Ureter (tissue), 1 donor: ENCODE measurements at regions not wholly inside any gene's neighbourhood (a gene's known extent, or its start where the extent isn't known, plus 50 kb on each side); places are given as distances from the start of the nearest gene placed in this dataset.
"Not testable (repeated sequence)": the region's sequence is repeated elsewhere in the genome, so short reads cannot be mapped to it uniquely, and the experiment has no call there.

Source experiments
- DNase-seq: peaks from one replicate; pipeline ENCODE4 v3.0.0-alpha.2; 2020; ENCODE audit warnings: low spot score
- donor health status: DM: yes; HTN: yes; CAD: no.

DNA sequence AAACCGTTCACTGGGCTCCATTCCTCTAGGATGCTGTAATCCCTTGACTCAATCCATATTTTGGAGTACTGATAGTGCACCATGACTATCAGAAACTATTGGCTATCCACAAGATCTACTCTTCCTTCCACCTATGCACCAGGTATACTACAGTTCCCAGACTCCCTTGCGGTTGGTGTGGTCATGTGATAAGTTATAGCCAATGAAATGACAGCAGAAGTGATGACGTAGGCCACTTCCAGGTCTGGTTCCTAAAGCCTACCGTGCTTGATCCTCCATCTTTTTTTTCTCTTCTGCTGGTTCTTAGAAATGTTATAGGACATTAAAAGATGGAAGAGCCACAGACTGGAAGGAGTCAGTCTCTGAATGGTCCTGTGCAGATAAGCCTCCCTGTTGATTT is 278.8 kb upstream of the C16orf82 start:
- DNase-seq, result no peak

DNA sequence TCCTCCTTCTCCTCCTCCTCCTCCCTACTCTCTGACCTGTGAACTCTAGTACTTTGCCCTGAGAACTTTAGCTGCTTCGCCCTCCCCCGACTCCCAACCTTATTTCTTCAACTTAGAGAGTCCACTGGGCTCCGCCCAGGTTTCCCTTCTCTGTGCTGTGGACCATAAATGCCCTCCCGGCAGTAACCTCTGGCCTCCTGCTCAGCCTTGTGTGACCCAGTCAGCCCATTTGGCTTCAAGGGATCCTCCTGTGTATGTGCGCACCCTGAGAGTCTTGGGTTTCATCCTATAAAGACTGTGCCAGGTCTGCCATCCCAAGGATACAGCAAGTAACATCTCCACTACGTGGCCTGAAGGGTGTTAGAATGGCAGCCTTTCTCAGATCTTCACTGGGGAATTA is 275.6 kb upstream of the C16orf82 start:
- DNase-seq, result no peak

DNA sequence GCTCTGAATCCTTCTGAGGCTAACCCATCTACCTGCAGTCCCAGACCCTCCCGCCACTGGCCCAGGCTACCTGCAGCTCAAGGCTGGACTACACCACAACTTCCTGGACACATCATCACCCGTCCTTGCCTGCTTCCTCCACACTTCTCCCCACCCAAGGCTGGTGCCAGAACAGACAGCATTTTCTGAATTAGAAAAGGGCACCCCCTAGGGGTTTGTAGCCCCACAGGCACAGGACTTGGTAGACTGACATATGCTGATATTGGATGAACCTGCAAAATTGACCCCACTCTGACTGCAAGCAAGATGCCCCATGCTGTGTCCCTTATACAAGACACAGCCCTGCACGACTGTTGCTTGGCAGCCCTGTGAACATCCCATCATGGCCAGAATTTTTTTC is 271.5 kb upstream of the C16orf82 start:
- no peak for DNase-seq

- no peak for DNase-seq
Measured at GRCh38 chr16:26801628-26802027, 265.1 kb upstream of the C16orf82 start.

GRCh38 chr16:26802440-26802839 is 264.3 kb upstream of the C16orf82 start:
- no peak for DNase-seq

GRCh38 chr16:26802965-26803364 is 263.8 kb upstream of the C16orf82 start:
- DNase-seq, result no peak

DNA sequence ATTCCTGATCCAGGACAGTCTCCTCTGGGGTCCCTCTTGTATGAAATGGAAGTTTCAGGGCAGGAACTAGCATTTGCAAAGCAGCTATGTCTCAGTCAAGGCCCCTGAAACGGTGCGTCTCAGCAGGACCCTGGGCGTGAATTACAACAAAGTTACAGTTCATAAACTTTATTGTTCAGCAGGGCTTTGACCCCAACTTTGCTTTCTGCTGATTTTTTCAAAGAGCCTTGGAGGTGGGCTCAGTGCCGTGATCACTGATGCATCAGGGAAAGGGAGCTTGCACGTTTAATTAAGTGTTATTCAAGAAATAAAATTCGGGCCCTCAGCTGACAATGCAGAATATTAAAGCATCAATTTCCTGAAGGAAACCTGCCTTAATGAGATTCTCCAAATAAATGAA is 260.1 kb upstream of the C16orf82 start:
- DNase-seq, result no peak

DNA sequence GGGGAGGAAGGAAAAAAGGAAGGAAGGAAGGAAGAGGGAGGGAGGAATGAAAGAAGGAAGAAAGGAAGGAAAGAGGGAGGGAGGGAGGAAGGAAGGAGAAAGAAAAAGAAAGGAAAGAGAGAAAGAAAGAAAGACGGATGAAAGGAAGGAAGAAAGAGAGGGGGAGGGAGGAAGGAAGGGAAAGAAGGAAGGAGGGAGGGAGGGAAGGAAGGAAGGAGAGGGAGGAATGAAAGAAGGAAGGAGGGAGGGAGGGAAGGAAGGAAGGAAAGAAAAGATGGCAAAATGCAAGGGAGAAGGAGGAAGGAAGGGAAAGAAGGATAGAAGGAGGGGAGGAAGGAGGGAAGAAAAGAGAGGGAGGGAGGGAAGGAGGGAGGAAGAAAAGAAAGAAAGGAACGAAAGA is 257.3 kb upstream of the C16orf82 start:
- DNase-seq, result no peak

DNA sequence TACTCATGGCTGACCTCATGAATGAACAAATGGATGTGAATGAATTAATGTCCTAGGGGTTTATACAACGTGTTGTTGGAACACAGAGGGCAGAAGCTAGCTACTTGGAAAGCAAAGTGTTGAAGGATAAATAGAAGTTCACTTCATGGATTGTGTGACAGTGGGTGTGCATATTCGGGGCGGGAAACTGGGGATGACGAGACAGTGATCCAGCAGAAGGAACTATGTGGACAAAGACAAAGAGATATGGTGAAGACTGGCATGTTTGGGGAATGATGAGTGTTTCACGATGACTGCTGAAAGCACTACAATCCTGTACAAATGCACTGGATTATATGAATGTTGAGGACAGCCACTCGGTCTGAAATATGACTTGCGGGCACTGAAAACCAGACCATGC is 250.5 kb upstream of the C16orf82 start:
- no peak for DNase-seq

- no peak for DNase-seq
Measured at GRCh38 chr16:26816885-26817571, 249.7 kb upstream of the C16orf82 start.

DNA sequence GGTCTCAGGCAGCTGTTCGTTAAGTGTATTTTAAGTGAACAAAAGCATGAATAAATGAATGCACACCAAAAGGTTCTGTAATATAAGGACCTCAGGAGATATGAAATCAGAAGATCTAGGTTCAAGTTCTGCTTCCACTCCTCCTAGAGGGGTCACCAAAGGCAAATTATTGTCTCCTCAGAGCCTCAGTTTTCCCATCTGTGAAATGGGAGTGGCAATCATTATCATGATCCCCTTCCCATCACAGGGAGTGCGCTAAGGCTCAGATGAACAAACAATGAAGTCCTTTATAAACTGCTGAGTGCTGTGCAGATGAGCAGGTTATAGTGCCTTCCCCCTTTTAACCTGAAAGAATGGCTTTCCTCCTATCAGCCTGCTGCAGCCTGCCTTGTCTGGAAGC is 248.3 kb upstream of the C16orf82 start:
- DNase-seq, result no peak

DNA sequence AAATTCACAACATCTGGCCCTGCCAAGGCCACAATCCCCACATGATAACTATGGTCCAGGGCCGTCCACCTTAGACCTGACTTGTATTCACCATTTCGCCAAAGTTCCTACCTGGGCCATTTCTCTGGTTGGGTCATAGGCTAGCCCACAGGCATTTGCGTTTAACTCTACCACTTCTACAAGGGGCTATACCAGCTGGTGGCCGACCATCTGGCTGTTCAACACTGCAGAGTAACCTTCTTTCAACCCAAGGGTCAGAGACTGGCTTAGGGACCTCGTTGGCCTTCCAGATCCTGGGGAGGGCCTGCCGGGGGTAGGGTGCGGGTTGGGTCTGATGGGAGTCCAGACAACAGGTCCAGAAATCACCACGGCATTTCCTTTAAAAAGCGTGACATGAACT is 242.3 kb upstream of the C16orf82 start:
- DNase-seq, result no peak

DNA sequence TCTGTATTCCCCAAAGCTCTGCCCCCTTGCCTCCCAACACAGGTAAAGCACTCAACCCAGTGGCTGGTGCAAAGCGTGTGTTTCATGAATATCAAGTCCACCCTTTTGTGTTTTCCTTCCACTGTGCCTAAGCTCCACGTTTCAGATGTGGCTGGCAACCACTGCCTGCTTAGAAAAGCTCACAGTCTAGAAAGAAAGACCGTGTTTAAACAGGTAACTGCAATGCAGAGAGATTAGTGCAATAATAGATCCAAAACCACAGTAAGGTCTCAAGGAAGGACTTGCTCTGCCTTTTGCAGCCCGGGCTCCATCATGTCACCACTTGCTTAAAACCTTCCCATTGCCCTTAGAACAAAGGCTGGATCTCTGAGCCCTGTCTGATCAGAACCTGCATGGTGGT is 240.2 kb upstream of the C16orf82 start:
- DNase-seq, result no peak

DNA sequence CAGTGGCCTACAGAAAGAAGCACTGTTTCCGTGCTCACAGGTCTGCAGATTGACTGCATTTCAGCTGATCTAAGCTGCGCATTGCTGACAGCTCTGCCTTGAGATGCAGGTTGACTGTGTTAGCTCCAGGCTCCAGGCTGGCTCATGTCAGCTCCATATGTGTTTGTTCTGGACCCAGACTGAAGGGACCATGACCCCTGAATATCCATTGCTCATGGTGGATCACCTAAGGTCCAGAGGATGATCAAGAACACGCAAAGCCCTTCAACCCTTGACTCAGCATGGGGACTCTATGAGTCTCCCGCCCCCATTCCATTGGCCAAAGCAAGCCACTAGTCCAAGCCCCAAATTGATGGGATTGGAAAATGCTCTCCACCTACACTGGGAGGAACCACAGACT is 239.3 kb upstream of the C16orf82 start:
- DNase-seq, result no peak

DNA sequence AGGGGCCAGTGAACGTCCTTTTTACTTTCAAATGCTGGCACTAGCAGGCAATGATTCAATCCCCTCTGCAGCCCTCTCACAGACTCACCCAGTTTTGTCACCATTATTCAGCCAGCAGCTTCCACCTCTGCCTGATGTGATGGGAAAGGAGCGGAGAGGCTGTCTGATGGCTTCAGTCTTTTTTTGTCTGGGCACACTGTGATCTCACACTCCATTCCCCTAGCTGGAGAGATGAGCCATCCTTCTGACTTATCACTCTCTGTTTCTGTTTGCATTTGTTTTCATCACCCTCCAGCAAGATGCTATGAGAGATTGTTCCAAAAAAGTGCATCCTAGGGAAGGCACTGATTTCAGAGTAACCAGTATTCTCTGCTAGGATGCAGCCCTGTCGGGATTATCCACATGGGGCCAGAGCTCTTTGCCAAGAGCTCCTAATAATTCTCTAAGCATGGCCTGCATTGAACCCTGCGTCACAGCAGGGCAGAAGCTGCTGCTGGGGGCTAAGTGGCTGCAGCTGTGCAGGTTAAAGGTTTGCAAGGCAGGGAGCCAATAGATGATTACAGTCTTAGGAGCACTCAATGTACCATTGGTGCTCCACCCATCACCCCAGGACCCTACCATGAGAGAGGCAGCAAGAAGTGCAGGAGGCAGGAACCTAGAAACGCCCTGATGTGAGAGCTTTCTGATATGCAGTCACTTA is 236.1 kb upstream of the C16orf82 start:
- no peak for DNase-seq

GRCh38 chr16:26836114-26836513 is 230.6 kb upstream of the C16orf82 start:
- DNase-seq, result not testable (repeated sequence)

GRCh38 chr16:26838931-26839330 is 227.8 kb upstream of the C16orf82 start:
- DNase-seq, result no peak

DNA sequence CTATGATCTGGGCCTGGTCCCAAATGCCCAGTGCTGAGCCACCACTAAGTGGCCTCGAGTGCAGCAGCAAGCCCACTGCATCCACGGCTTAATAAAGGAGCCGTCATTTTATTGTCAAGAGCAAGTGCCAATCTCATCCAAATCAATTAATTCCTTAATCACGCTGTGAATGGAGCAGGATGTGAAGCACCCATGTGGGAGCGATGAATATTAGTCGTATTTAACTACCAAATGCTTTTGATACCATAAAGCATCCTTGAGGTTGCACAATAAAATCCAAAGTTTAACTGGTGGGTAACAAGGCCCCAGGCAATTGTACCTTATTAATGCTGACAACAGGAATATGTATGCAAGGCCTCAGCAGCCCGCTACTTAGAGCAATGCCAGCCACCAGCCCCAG is 226.0 kb upstream of the C16orf82 start:
- DNase-seq, result no peak

GRCh38 chr16:26856271-26856670 is 210.5 kb upstream of the C16orf82 start:
- DNase-seq, result no peak

- no peak for DNase-seq
Measured at GRCh38 chr16:26856791-26857190, 209.9 kb upstream of the C16orf82 start.

- DNase-seq, result no peak
Measured at GRCh38 chr16:26857371-26857770, 209.4 kb upstream of the C16orf82 start.

- DNase-seq, result no peak
Measured at GRCh38 chr16:26860506-26860905, 206.2 kb upstream of the C16orf82 start.

DNA sequence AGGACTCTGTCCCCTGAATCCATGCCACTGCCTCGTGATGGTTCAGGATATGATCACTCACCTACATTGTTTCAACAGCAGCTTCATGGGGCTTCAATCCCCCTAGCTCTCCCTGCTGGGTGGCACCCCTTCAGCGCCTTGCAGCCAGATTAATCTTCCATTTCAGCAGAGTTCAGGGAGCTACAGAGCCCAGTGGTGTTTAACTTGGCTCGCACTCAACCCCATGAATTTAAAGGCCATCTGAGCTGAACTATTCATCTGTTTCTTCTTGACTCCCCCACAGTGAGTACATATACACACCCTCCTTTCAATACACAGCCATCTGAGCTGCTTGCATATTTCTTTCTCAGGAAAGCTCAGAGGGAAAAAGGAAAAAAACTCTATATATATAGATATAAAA is 202.8 kb upstream of the C16orf82 start:
- DNase-seq, result no peak

- not testable (repeated sequence) for DNase-seq
Measured at GRCh38 chr16:26874318-26874717, 192.4 kb upstream of the C16orf82 start.
